RWPE2 (cell line): ENCODE measurements at regions not wholly inside any gene's neighbourhood (a gene's known extent, or its start where the extent isn't known, plus 50 kb on each side); places are given as distances from the start of the nearest gene placed in this dataset.

Experiments used
- ATAC-seq: fragments of 200-7000 bp; cut with Tn5 transposase; 3 replicates; pipeline ENCODE4 v1.9.1; 2021; ENCODE audit warnings: low read depth
- DNase-seq: peaks from one replicate; pipeline ENCODE4 v3.0.0-alpha.2; 2020; ENCODE audit warnings: low spot score
- H3K27ac ChIP-seq: fragments of 450-650 bp; 2 replicates; pipeline ENCODE4 v1.5.1; 2017; ENCODE audit warnings: mild to moderate bottlenecking; ENCODE audit not compliant: poor library complexity, severe bottlenecking
- H3K27me3 ChIP-seq: fragments of 250-450 bp; sonication (Bioruptor Pico); 2 replicates; pipeline ENCODE4 v1.5.1; 2021; ENCODE audit warnings: mild to moderate bottlenecking, moderate library complexity; ENCODE audit not compliant: insufficient read depth, poor library complexity, severe bottlenecking
- H3K36me3 ChIP-seq: fragments of 250-450 bp; sonication (Bioruptor Pico); 2 replicates; pipeline ENCODE4 v1.5.1; 2020; ENCODE audit warnings: low read depth, mild to moderate bottlenecking, moderate library complexity
- H3K4me1 ChIP-seq: fragments of 250-450 bp; sonication (Bioruptor Pico); 2 replicates; pipeline ENCODE4 v1.5.1; 2021; ENCODE audit warnings: mild to moderate bottlenecking, moderate library complexity; ENCODE audit not compliant: insufficient read depth, poor library complexity, severe bottlenecking
- H3K4me3 ChIP-seq: fragments of 250-450 bp; sonication (Bioruptor Pico); 2 replicates; pipeline ENCODE4 v1.5.1; 2021; ENCODE audit warnings: mild to moderate bottlenecking, moderate library complexity; ENCODE audit not compliant: severe bottlenecking
- H3K9me3 ChIP-seq: fragments of 250-450 bp; sonication (Bioruptor Pico); 2 replicates; pipeline ENCODE4 v1.5.1; 2021; ENCODE audit warnings: mild to moderate bottlenecking, moderate library complexity; ENCODE audit not compliant: severe bottlenecking
- TF ChIP-seq, protein P1 (sequence below): fragments of 450-650 bp; IDR thresholded peaks from one replicate; pipeline ENCODE4 v1.5.1; 2017; ENCODE audit warnings: mild to moderate bottlenecking, moderate library complexity; ENCODE audit not compliant: poor library complexity, severe bottlenecking

DNA sequence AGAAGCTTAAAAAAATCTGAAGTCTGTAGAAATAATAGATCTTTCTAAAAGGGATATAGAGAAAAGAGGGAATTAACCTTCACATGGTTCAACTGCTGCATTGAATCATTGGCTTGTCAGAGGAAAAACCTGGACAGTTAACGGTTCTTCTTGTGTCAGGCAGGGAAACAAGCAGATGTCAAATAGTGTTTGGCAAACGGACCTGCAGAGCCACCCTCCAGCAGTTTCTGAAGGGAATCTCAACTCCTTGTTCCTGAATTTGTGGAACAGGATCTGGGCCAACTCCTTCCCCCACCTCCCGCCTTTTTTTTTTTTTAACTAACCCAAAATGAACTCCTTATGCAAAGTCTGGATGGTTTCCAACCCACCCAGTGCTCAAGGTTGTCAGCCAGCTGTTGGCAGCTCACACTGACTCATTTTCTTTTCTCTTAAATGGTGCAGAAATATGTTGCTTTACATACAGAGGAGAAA lies 187.3 kb downstream of the CAND1 start:
- no peak overlapping the region for H3K27ac ChIP-seq
- no peaks in the 10 kb centered on the region for H3K9me3 ChIP-seq
- H3K4me3 ChIP-seq = no peak overlapping the region
- H3K27me3 ChIP-seq = no peaks in the 10 kb centered on the region
- ATAC-seq = peak; percentile 72
- peaks cover 4% of the 10 kb centered on the region for H3K4me1 ChIP-seq
- no peaks in the 10 kb centered on the region for H3K36me3 ChIP-seq
- TF ChIP-seq, protein P1, sequence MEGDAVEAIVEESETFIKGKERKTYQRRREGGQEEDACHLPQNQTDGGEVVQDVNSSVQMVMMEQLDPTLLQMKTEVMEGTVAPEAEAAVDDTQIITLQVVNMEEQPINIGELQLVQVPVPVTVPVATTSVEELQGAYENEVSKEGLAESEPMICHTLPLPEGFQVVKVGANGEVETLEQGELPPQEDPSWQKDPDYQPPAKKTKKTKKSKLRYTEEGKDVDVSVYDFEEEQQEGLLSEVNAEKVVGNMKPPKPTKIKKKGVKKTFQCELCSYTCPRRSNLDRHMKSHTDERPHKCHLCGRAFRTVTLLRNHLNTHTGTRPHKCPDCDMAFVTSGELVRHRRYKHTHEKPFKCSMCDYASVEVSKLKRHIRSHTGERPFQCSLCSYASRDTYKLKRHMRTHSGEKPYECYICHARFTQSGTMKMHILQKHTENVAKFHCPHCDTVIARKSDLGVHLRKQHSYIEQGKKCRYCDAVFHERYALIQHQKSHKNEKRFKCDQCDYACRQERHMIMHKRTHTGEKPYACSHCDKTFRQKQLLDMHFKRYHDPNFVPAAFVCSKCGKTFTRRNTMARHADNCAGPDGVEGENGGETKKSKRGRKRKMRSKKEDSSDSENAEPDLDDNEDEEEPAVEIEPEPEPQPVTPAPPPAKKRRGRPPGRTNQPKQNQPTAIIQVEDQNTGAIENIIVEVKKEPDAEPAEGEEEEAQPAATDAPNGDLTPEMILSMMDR = no peak
- no peak for DNase-seq

DNA sequence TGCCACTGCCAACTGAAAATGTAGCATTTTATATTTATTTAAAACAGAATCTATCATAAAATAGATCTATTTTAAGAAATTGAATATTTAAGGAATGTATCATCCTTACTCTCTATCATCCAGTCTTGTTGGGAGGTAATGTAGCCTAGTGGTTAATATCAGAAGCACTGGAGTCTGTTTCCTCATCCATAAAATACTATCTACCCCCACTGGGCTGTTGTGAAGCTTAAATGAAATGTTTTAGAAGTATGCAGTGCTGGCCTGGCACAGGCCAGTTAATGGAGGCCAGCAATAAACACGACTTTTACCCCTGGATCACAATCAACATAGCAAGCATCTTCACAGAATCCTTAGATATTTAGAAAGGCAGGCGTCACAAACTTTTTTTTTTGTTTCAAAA lies 188.0 kb downstream of the CAND1 start:
- H3K27ac ChIP-seq = no peak overlapping the region
- TF ChIP-seq, protein P1 = no peak
- no peak for ATAC-seq
- peaks cover 4% of the 10 kb centered on the region for H3K4me1 ChIP-seq
- DNase-seq = no peak
- no peaks in the 10 kb centered on the region for H3K9me3 ChIP-seq
- H3K36me3 ChIP-seq = no peaks in the 10 kb centered on the region
- no peaks in the 10 kb centered on the region for H3K27me3 ChIP-seq
- H3K4me3 ChIP-seq = no peak overlapping the region

DNA sequence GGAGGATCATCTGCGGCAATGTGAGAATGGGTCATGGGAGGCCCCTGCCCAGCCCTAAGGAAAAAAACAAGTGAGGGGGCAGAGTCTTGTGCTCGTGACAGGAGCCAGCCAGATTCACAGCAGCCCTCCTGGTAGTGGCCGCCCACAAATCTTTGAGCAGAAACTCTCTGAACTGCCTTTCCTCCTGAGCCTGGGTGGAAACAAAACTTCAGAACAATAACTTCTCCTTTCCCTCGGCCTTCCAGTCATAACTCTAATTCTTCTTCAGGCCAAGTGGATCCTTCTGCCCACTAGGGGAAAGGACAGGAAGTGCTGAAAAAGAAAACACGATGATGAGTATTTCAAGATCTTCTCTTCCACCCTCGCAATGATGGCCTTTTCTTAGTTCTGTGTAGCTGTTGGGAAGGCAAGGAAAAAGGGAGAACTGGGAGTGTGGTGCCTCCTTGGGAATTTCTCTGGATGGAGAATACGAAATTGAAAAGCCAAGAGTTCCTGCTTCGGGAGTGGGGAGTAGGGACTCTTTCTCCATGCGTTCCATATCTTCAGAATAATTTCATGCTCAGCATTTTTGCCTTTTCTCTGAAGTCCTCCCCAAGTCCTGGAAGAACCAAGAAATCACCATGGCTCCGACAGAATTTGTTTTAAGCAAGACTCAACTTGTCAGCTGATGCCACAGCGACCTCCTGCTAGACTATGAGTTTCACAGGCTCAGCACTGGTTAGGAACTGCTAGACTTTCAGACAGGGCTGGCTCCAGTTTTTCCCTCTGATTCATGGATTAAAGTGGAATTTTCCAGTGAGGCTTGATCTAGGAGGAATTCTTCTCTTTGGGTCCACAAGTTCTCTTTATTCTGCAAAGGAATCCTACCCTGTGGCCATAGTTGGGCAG lies 188.9 kb downstream of the CAND1 start:
- TF ChIP-seq, protein P1 = no peak
- H3K4me1 ChIP-seq = peaks cover 4% of the 10 kb centered on the region
- no peak for DNase-seq
- no peaks in the 10 kb centered on the region for H3K27me3 ChIP-seq
- no peak overlapping the region for H3K27ac ChIP-seq
- ATAC-seq = no peak
- no peaks in the 10 kb centered on the region for H3K36me3 ChIP-seq
- H3K4me3 ChIP-seq = no peak overlapping the region
- no peaks in the 10 kb centered on the region for H3K9me3 ChIP-seq

DNA sequence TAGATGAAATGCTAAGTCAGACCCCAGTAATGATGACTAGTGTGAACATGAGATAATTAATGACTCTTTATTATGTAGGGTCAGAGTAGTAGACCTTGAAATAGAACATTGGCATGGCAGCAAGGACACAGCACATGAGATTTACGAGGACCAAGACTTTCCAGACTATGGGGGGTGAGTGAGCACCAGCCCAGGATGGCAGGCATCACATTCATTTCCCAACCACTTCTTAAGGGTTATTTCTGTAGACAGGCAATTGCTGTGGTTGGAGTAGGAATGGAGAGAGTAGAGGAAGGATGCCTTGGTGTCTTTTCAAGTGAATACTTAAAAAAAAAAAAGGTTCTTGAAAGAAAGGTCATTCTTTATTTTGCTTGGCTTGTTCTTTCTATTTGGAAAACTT lies 189.4 kb upstream of the DYRK2 start:
- Histone ChIP-seq H3K36me3 (no peaks in the 10 kb centered on the region), H3K4me1 (peaks cover 4% of the 10 kb centered on the region), H3K9me3 (no peaks in the 10 kb centered on the region), H3K27me3 (no peaks in the 10 kb centered on the region), H3K4me3 (no peak overlapping the region), H3K27ac (no peak overlapping the region)
- ATAC-seq (no peak), DNase-seq (no peak)
- TF ChIP-seq, protein P1 = no peak

DNA sequence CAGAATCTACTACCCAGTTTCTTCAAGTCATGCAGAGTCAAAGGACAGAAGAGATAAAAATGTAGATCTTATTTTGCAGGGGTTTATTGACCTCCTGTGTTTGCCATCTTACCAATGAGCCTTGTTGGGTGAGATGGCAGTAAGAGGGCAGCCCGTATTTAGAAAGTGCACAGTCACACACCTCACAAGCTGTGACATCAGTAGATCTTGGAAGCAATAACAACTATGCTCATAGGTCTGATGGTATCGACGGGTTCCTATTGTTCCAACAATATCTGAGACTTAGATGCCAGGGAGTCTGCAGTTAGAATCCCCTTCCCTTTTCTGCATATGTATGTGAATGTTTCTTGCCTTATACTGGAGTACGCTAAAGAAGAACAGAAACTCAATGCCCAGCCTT lies 189.0 kb upstream of the DYRK2 start:
- peaks cover 4% of the 10 kb centered on the region for H3K4me1 ChIP-seq
- TF ChIP-seq, protein P1 = no peak
- H3K27ac ChIP-seq = no peak overlapping the region
- no peaks in the 10 kb centered on the region for H3K36me3 ChIP-seq
- no peak for ATAC-seq
- no peak overlapping the region for H3K4me3 ChIP-seq
- H3K9me3 ChIP-seq = no peaks in the 10 kb centered on the region
- DNase-seq = no peak
- no peaks in the 10 kb centered on the region for H3K27me3 ChIP-seq
